Transverse colon (tissue), 4 donors: ENCODE measurements at regions not wholly inside any gene's neighbourhood (a gene's known extent, or its start where the extent isn't known, plus 50 kb on each side); places are given as distances from the start of the nearest gene placed in this dataset.

Experiments used
- CTCF ChIP-seq, 5 experiments: fragments of 200-600 bp in 3 of 5; fragments of 450-650 bp in 2 of 5; sonication (generic) in 3 of 5; IDR thresholded peaks; 1 replicate in 2 of 5; 2 replicates in 3 of 5; pipeline ENCODE4 v1.5.1; 2016 to 2017; ENCODE audit warnings: antibody characterized with exemption in 5 of 5, inconsistent platforms in 3 of 5, mild to moderate bottlenecking in 2 of 5, moderate library complexity in 1 of 5
- EP300 ChIP-seq: sonication (generic); formaldehyde crosslinking; IDR thresholded peaks from one replicate; pipeline ENCODE4 v1.6.1; 2017; ENCODE audit warnings: antibody characterized with exemption, low read depth
- POLR2A ChIP-seq: fragments of 450-650 bp; IDR thresholded peaks from one replicate; pipeline ENCODE4 v1.6.1; 2016; ENCODE audit warnings: antibody characterized with exemption, mild to moderate bottlenecking, moderate library complexity
- POLR2AphosphoS5 ChIP-seq, 3 donors: sonication (generic); formaldehyde crosslinking; IDR thresholded peaks; one replicate each; pipeline ENCODE4 v1.6.1; 2016; ENCODE audit warnings: antibody characterized with exemption in 3 of 3

GRCh38 chr1:226481133-226481532 is 67.4 kb upstream of the STUM start:
- TF ChIP-seq CTCF (IDR thresholded peaks at IDR 0.05), result no peak
- TF ChIP-seq POLR2A, result no peak
- no peak for TF ChIP-seq POLR2AphosphoS5 (IDR thresholded peaks at IDR 0.05)
- TF ChIP-seq EP300, result no peak
